IPS DF 19.7 (cell line): ENCODE measurements at regions not wholly inside any gene's neighbourhood (a gene's known extent, or its start where the extent isn't known, plus 50 kb on each side); places are given as distances from the start of the nearest gene placed in this dataset.

ENCODE experiments used
- DNase-seq: peaks from one replicate; pipeline ENCODE4 v3.0.0-alpha.2; 2013; ENCODE audit warnings: low read depth, low spot score

DNA sequence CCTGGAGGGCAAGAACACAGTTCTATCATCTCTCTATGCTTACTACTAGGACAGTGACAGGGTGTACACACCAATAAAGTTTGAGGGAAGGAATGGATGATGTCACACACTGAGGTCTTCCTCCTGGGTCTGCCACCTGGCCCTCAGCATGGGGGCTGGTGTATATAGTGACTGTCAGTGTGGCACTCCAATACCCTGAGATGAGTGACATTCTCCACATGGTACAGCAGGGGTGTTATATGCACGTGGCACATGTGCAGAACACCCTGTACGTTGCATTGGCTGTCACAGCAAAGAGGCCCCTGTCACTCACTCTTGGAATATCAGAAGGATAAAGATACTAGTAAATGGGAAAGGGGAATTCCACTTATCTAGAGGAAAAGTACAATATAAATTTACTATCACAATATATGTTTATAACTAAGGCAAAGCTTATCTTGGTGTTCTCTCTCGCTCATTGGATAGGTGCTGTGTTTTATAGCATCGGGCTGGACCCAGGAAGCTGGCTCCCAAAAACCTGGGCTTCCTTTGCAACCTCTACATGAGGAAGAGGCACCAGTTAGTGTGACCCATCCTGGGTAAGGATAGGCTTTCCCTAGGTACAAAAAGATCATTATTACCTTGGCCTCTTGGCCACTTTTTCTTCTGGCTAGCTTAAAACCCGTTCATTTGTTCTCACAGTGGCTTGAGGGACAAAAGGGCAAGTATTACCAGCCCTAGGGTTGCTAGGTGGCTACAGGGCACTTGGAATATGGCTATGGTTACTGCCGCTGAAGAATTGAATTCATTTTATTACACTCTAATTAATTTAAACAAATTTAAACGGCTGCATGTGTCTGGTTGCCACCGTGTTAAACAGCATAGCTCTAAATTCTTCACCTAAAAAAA is 54.8 kb upstream of the HES1 start:
- no peak for DNase-seq

DNA sequence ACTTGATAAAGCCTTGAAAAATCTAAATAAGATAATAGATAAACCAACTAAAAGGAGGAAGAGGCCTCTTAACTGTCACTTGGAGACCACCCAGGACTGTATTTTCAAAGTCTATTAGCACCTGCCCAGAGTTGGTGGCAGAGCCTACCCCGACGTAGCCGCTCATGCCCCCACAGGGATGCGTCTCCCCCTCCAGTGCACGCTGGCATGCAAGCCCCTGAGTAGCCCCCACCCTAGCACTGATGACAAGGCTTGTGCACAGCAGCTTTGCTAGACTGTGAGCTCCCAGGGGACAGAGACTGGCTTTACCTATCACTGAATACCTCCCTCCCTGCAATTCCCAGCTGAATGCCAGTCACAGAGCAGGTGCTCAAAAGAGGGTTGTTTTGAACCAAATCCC is 54.1 kb upstream of the HES1 start:
- DNase-seq, result no peak

DNA sequence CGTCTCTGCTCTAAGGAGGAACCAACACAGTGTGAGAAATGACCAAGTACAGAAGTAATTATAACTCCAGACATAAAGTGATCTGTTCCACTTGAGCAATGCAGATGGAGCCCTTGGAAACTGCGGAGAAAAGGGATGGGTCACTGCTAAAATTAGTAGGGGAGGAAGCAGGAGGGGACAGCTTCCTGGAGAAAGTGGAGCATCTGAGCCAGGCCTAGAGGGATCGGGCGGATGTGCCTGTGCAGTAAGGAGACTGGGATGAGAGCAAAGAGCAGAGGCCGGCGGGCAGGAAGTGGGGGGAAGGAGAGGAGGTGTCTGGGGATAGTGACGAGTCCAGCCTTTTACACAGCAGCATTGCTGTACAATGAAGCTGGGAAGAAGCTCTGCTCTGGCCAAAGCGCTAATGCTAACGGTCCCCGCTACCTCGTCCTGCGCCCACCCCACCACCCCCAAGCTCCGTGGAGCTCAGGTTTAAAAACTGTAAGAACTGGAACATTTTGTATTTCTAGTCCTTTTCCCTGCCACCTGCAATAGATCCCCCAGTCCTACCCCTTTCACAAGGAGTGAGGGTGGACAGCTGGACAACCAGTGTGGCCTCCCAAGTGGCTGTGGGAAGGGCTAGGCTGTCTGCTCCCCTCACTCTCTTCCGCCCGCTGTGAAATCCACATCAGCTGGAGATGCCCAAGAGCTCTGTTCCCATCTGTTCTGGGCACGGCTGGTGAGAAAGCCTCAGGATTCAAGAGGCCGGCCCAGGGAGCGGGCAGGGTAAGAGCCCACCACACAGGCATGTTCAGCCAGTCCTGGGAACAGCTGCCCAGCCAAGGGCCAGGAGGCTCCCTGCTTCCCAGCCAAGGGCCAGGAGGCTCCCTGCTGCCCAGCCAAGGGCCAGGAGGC is 53.0 kb upstream of the HES1 start:
- no peak for DNase-seq

DNA sequence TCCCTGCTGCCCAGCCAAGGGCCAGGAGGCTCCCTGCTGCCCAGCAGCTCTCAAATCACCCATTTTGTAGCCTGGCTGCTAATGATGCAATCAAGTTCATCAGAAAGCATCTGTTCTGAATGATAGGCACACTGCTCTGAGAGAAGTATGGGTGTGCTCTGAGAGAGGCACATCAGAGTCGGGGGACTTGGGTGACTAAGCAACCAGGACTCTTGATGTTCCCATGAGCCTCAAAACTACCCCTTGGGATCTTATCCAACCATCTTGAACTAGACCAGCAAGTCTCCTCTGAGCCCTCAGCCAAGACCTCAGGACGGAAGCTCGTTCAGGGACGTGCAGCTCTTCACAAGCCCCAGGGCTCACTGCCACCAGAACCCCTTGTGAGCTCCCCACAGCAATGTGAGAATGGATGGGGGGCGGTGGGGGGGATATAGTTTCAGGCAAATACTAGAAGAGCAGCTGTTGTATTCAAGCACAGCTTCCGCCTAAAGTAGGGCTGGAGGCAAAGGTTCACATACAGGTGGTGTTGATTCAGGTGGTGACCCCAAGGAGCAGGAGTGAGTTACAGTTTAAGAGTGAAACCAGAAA is 52.2 kb upstream of the HES1 start:
- no peak for DNase-seq

DNA sequence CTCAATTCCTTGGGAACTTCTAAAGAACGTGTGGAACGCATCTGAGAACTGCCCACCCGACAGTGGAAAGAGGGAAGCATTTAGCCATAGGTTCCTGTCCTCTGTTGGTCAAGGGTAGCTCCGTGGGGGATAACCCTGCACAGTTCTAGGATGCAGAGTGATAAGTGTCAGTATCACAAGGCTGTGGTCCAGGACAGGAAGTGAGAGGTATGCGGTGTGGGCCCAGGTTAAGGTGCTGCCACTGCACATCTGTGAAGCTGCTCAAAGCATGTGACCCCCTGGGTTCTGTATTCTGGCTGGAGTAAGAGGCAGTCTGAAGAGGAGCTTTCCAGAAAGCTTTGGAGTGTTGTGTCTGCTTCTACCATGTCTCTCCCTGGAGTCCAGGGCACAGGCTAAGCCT is 51.7 kb upstream of the HES1 start:
- no peak for DNase-seq
